ENCODE measurements at regions not wholly inside any gene's neighbourhood (a gene's known extent, or its start where the extent isn't known, plus 50 kb on each side); places are given as distances from the start of the nearest gene placed in this dataset.
"Not testable (repeated sequence)": the region's sequence is repeated elsewhere in the genome, so short reads cannot be mapped to it uniquely, and the experiment has no call there.

DNA sequence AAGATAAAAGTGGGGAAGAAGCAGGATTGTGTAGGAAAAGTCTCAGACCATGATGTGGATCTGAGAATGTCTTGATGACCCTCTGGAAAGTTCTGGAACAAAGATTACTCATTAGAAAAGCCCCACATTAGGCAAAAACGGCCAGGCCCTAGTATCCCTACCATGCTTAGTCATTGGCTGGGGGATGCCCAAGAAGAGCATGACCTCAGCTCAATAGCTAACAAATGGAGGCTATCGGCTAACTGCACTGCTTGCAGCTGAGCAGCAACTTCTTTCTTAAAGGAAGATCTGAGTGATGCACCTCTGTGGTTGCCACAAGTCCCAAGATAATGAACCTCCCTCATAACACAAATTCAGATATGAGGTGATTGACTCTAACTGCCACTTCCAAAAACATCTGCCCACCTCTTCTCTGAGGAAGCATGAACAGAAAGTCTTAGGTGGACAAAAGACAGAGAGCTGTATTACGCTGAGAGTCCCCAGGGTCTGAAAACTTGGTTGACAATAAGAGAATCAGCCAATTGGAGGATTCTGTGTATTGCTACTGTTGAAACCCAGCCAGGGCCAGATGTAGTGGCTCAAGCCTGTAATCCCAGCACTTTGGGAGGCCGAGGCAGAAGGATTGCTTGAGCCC is 64.6 kb upstream of the AK4 start:
- Histone ChIP-seq H3K4me1 (ENCODE audit: control insufficient read depth in 1 of 2, insufficient read depth in 2 of 2, low read depth in 1 of 2, low read length in 1 of 2) (no peaks in the 10 kb centered on the region), H3K4me2 (no peak overlapping the region), H3K27ac (ENCODE audit: low read depth in 2 of 2, low read length in 1 of 2) (no peak overlapping the region), H3K9ac (no peak overlapping the region), H3K9me2 (no peaks in the 10 kb centered on the region), H3K79me2 (ENCODE audit: insufficient read depth) (no peaks in the 10 kb centered on the region), H3K9me3 (no peaks in the 10 kb centered on the region), H4K20me1 (ENCODE audit: insufficient read depth) (no peaks in the 10 kb centered on the region), H3K36me3 (replicated peaks in 1 of 2; ENCODE audit: control insufficient read depth in 1 of 2, insufficient read depth in 2 of 2, low read length in 1 of 2) (no peaks in the 10 kb centered on the region), H3K4me3 (ENCODE audit: low read depth in 2 of 2, low read length in 1 of 2) (no peak overlapping the region), H3K27me3 (ENCODE audit: insufficient read depth) (no peaks in the 10 kb centered on the region), H2AFZ (ENCODE audit: low read depth) (no peak overlapping the region), H3F3A (replicated peaks; ENCODE audit: insufficient read depth) (no peaks in the 10 kb centered on the region)
- no peak for DNase-seq
- no peak for TF ChIP-seq TCF12 (IDR thresholded peaks at IDR 0.05)
- TF ChIP-seq, protein P1, sequence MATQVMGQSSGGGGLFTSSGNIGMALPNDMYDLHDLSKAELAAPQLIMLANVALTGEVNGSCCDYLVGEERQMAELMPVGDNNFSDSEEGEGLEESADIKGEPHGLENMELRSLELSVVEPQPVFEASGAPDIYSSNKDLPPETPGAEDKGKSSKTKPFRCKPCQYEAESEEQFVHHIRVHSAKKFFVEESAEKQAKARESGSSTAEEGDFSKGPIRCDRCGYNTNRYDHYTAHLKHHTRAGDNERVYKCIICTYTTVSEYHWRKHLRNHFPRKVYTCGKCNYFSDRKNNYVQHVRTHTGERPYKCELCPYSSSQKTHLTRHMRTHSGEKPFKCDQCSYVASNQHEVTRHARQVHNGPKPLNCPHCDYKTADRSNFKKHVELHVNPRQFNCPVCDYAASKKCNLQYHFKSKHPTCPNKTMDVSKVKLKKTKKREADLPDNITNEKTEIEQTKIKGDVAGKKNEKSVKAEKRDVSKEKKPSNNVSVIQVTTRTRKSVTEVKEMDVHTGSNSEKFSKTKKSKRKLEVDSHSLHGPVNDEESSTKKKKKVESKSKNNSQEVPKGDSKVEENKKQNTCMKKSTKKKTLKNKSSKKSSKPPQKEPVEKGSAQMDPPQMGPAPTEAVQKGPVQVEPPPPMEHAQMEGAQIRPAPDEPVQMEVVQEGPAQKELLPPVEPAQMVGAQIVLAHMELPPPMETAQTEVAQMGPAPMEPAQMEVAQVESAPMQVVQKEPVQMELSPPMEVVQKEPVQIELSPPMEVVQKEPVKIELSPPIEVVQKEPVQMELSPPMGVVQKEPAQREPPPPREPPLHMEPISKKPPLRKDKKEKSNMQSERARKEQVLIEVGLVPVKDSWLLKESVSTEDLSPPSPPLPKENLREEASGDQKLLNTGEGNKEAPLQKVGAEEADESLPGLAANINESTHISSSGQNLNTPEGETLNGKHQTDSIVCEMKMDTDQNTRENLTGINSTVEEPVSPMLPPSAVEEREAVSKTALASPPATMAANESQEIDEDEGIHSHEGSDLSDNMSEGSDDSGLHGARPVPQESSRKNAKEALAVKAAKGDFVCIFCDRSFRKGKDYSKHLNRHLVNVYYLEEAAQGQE (IDR thresholded peaks at IDR 0.05; ENCODE audit: low read depth, low read length), result no peak
- ChIA-PET POLR2A (no interaction called here), CTCF (interaction anchor here (1.0 to 3.0 kb wide), 3 partner anchors 9 to 604 kb away, joined by 3 to 12 read pairs (median 3); no protein-coding TSS in a partner anchor)
- WGBS (ENCODE audit: low lambda C conversion rate), result 55% methylated on average over 3 of the region's 4 CpGs

DNA sequence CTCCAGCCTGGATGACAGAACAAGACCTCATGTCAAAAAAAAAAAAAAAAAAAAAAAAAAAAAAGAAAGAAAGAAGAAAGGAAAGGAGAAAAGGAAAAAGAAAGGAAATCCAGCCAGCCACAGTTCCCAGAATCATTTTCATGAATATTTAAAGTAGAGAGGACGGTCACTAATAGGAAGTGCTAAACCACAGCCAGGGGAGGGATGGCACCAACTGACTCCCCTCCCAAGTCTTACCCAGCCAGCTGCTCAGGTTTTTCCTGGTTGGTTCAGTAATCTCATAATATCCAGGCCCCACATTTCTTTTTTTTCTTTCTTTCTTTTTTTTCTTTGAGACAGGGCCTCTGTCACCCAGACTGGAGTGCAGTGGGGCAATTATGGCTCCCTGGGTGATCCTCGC is 63.9 kb upstream of the AK4 start:
- TF ChIP-seq SIN3A (IDR thresholded peaks at IDR 0.05; ENCODE audit: borderline replicate concordance, low read depth, low read length) (no peak), MEF2A (IDR thresholded peaks at IDR 0.05; ENCODE audit: borderline replicate concordance, low read depth) (no peak), EP300 (IDR thresholded peaks at IDR 0.05; ENCODE audit: borderline replicate concordance in 1 of 2, low read depth in 1 of 2, low read length in 1 of 2) (no peak), CHD2 (IDR thresholded peaks at IDR 0.05; ENCODE audit: low read length, partially characterized antibody) (no peak), FOXM1 (IDR thresholded peaks at IDR 0.05; ENCODE audit: low read depth) (no peak), POLR2AphosphoS5 (IDR thresholded peaks at IDR 0.05; ENCODE audit: low read depth, low read length) (no peak), TEAD4 (IDR thresholded peaks at IDR 0.05; ENCODE audit: borderline replicate concordance, insufficient read depth) (no peak)
- Histone ChIP-seq H4K20me1 (ENCODE audit: insufficient read depth) (no peaks in the 10 kb centered on the region), H2AFZ (ENCODE audit: low read depth) (no peak overlapping the region), H3K27ac (ENCODE audit: low read depth in 2 of 2, low read length in 1 of 2) (no peak overlapping the region), H3K9ac (no peak overlapping the region), H3K4me2 (no peak overlapping the region), H3K9me3 (no peaks in the 10 kb centered on the region), H3K36me3 (replicated peaks in 1 of 2; ENCODE audit: control insufficient read depth in 1 of 2, insufficient read depth in 2 of 2, low read length in 1 of 2) (no peaks in the 10 kb centered on the region), H3F3A (replicated peaks; ENCODE audit: insufficient read depth) (no peaks in the 10 kb centered on the region), H3K27me3 (ENCODE audit: insufficient read depth) (no peaks in the 10 kb centered on the region), H3K4me1 (ENCODE audit: control insufficient read depth in 1 of 2, insufficient read depth in 2 of 2, low read depth in 1 of 2, low read length in 1 of 2) (no peaks in the 10 kb centered on the region), H3K79me2 (ENCODE audit: insufficient read depth) (no peaks in the 10 kb centered on the region), H3K4me3 (ENCODE audit: low read depth in 2 of 2, low read length in 1 of 2) (no peak overlapping the region), H3K9me2 (no peaks in the 10 kb centered on the region)
- ChIA-PET POLR2A (no interaction called here), CTCF (interaction anchor here (1.0 to 3.0 kb wide), 2 partner anchors 9 to 269 kb away, joined by 3 to 12 read pairs; no protein-coding TSS in a partner anchor)
- 92% methylated on average over 2 of the region's 2 CpGs for WGBS (ENCODE audit: low lambda C conversion rate)
- DNase-seq, result no peak

DNA sequence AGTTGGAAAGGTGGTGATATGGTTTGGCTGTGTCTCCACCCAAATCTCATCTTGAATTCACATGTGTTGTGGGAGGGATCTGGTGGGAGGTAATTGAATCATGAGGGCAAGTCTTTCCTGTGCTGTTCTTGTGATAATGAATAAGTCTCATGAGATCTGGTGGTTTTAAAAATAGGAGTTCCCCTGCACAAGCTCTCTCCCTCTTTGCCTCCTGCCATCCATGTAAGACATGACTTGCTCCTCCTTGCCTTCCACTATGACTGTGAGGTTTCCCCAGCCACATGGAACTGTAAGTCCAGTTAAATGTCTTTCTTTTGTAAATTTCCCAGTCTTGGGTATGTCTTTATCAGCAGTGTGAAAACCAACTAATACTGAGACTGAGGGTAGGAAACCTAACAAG is 60.5 kb upstream of the AK4 start:
- H2AFZ ChIP-seq (ENCODE audit: low read depth); H3K36me3 ChIP-seq (replicated peaks in 1 of 2; ENCODE audit: control insufficient read depth in 1 of 2, insufficient read depth in 2 of 2, low read length in 1 of 2); H3K4me3 ChIP-seq (ENCODE audit: low read depth in 2 of 2, low read length in 1 of 2); POLR2A ChIA-PET; H3K9me2 ChIP-seq; H3K79me2 ChIP-seq (ENCODE audit: insufficient read depth); H3K27ac ChIP-seq (ENCODE audit: low read depth in 2 of 2, low read length in 1 of 2); DNase-seq; H3F3A ChIP-seq (replicated peaks; ENCODE audit: insufficient read depth); H3K9me3 ChIP-seq; H3K9ac ChIP-seq; H3K4me2 ChIP-seq; H3K4me1 ChIP-seq (ENCODE audit: control insufficient read depth in 1 of 2, insufficient read depth in 2 of 2, low read depth in 1 of 2, low read length in 1 of 2); H3K27me3 ChIP-seq (ENCODE audit: insufficient read depth); H4K20me1 ChIP-seq (ENCODE audit: insufficient read depth): not testable (repeated sequence)
- CTCF ChIA-PET, result interaction anchor here (1.7 kb wide), 1 partner anchor 12 kb away, joined by 7 read pairs; no protein-coding TSS in a partner anchor
